ENCODE measurements at regions not wholly inside any gene's neighbourhood (a gene's known extent, or its start where the extent isn't known, plus 50 kb on each side); places are given as distances from the start of the nearest gene placed in this dataset.

GRCh38 chr10:25084447-25084846 is 68.0 kb downstream of the THNSL1 start:
- DNase-seq (ENCODE audit: low read depth) = no peak
- TF ChIP-seq CTCF (IDR thresholded peaks at IDR 0.05; ENCODE audit: insufficient read depth, low read length, poor library complexity, severe bottlenecking) = no peak
- H3K27me3 ChIP-seq (ENCODE audit: control insufficient read depth, insufficient read depth, low read length) = no peaks in the 10 kb centered on the region
- H3K4me3 ChIP-seq (ENCODE audit: low read depth, low read length) = no peak overlapping the region
- H3K36me3 ChIP-seq (ENCODE audit: control insufficient read depth, insufficient read depth, low read length) = no peaks in the 10 kb centered on the region

- no peak overlapping the region for H3K4me3 ChIP-seq (ENCODE audit: low read depth, low read length)
- TF ChIP-seq CTCF (IDR thresholded peaks at IDR 0.05; ENCODE audit: insufficient read depth, low read length, poor library complexity, severe bottlenecking) = no peak
- no peaks in the 10 kb centered on the region for H3K36me3 ChIP-seq (ENCODE audit: control insufficient read depth, insufficient read depth, low read length)
- no peaks in the 10 kb centered on the region for H3K27me3 ChIP-seq (ENCODE audit: control insufficient read depth, insufficient read depth, low read length)
- no peak for DNase-seq (ENCODE audit: low read depth)
Measured at GRCh38 chr10:25094590-25094989, 78.2 kb downstream of the THNSL1 start.

- H3K4me3 ChIP-seq (ENCODE audit: low read depth, low read length) = no peak overlapping the region
- TF ChIP-seq CTCF (IDR thresholded peaks at IDR 0.05; ENCODE audit: insufficient read depth, low read length, poor library complexity, severe bottlenecking) = no peak
- no peaks in the 10 kb centered on the region for H3K36me3 ChIP-seq (ENCODE audit: control insufficient read depth, insufficient read depth, low read length)
- no peak for DNase-seq (ENCODE audit: low read depth)
- no peaks in the 10 kb centered on the region for H3K27me3 ChIP-seq (ENCODE audit: control insufficient read depth, insufficient read depth, low read length)
Measured at GRCh38 chr10:25097669-25098411, 77.0 kb upstream of the GPR158 start.

- no peak for TF ChIP-seq CTCF (IDR thresholded peaks at IDR 0.05; ENCODE audit: insufficient read depth, low read length, poor library complexity, severe bottlenecking)
- Histone ChIP-seq H3K27me3 (ENCODE audit: control insufficient read depth, insufficient read depth, low read length) (no peaks in the 10 kb centered on the region), H3K4me3 (ENCODE audit: low read depth, low read length) (no peak overlapping the region), H3K36me3 (ENCODE audit: control insufficient read depth, insufficient read depth, low read length) (no peaks in the 10 kb centered on the region)
- DNase-seq (ENCODE audit: low read depth) = no peak
Measured at GRCh38 chr10:25100141-25100540, 74.7 kb upstream of the GPR158 start.

- TF ChIP-seq CTCF (IDR thresholded peaks at IDR 0.05; ENCODE audit: insufficient read depth, low read length, poor library complexity, severe bottlenecking) = no peak
- no peak overlapping the region for H3K4me3 ChIP-seq (ENCODE audit: low read depth, low read length)
- no peaks in the 10 kb centered on the region for H3K27me3 ChIP-seq (ENCODE audit: control insufficient read depth, insufficient read depth, low read length)
- H3K36me3 ChIP-seq (ENCODE audit: control insufficient read depth, insufficient read depth, low read length) = no peaks in the 10 kb centered on the region
- no peak for DNase-seq (ENCODE audit: low read depth)
Measured at GRCh38 chr10:25101461-25102146, 73.2 kb upstream of the GPR158 start.
